ENCODE measurements at regions not wholly inside any gene's neighbourhood (a gene's known extent, or its start where the extent isn't known, plus 50 kb on each side); places are given as distances from the start of the nearest gene placed in this dataset.

DNA sequence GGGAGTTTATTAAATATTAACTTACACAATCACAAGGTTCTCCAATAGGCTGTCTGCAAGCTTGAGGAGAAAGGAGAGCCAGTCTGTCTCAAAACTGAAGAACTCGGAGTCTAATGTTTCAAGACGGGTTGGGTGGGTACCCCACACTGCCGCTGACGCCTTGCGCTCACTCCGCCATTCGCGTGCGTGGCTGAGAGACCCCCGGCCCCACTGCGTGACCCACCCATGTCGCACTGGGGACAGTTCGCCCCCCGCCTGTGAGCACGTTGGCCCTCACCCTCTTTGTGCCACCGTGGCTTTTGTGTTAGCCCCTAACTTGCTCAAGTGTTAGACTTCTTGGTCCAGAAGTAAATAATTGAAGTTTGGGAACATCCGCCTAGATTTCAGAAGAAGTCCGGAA is 270.0 kb upstream of the ITGA1 start:
- Mint-ChIP-seq H3K4me3 (ENCODE audit: unreplicated experiment) (no peak overlapping the region), H3K9me3 (ENCODE audit: unreplicated experiment) (no peaks in the 10 kb centered on the region), H3K4me1 (ENCODE audit: low read depth, unreplicated experiment) (no peaks in the 10 kb centered on the region), H3K36me3 (ENCODE audit: unreplicated experiment) (peaks cover 7% of the 10 kb centered on the region), H3K27ac (ENCODE audit: unreplicated experiment) (no peak overlapping the region), H3K27me3 (ENCODE audit: unreplicated experiment) (peaks cover 3% of the 10 kb centered on the region)
- no peak for DNase-seq
- TF ChIP-seq, protein P1, sequence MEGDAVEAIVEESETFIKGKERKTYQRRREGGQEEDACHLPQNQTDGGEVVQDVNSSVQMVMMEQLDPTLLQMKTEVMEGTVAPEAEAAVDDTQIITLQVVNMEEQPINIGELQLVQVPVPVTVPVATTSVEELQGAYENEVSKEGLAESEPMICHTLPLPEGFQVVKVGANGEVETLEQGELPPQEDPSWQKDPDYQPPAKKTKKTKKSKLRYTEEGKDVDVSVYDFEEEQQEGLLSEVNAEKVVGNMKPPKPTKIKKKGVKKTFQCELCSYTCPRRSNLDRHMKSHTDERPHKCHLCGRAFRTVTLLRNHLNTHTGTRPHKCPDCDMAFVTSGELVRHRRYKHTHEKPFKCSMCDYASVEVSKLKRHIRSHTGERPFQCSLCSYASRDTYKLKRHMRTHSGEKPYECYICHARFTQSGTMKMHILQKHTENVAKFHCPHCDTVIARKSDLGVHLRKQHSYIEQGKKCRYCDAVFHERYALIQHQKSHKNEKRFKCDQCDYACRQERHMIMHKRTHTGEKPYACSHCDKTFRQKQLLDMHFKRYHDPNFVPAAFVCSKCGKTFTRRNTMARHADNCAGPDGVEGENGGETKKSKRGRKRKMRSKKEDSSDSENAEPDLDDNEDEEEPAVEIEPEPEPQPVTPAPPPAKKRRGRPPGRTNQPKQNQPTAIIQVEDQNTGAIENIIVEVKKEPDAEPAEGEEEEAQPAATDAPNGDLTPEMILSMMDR (IDR thresholded peaks at IDR 0.05; ENCODE audit: partially characterized antibody, unreplicated experiment) = no peak

DNA sequence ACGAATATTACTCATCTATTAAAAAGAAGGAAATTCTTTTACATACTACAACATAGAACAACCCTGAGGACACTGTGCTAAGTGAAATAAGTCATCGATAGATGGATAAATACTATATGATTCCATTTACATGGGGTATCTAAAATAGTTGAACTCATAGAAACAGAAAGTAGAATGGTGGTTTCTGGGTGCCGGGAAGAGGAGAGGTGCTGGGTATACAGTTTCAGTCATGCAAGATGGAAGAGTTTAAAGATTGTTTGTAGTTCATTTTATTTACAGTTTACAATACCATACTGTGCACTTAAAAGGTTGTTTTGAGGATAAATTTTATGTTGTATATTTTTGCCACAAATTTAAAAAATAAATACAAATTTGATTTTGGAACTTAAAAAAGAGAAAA is 267.5 kb upstream of the ITGA1 start:
- Mint-ChIP-seq H3K4me3 (ENCODE audit: unreplicated experiment) (no peak overlapping the region), H3K36me3 (ENCODE audit: unreplicated experiment) (peaks cover 7% of the 10 kb centered on the region), H3K9me3 (ENCODE audit: unreplicated experiment) (no peaks in the 10 kb centered on the region), H3K4me1 (ENCODE audit: low read depth, unreplicated experiment) (no peaks in the 10 kb centered on the region), H3K27ac (ENCODE audit: unreplicated experiment) (no peak overlapping the region), H3K27me3 (ENCODE audit: unreplicated experiment) (peaks cover 3% of the 10 kb centered on the region)
- DNase-seq = no peak
- TF ChIP-seq, protein P1 (IDR thresholded peaks at IDR 0.05; ENCODE audit: partially characterized antibody, unreplicated experiment) = no peak

DNA sequence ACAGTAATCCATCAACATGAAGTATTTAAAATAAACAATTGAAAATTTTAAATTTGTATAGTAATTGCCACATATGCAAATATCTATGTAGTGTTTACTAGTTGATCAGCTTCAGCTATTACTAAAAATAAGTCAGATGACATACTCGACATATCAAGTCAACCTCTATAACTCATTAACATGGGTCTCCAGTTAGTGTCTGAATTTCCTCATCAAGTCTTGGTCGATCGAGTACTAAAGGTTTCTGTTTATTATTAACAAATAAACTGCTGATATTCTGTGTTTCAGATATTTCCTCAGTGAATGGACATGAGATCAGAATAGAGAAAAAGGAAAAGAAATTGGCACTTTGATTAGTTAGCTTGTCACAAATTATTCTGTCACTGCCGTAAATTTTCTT is 266.5 kb upstream of the ITGA1 start:
- Mint-ChIP-seq H3K27me3 (ENCODE audit: unreplicated experiment) (peaks cover 3% of the 10 kb centered on the region), H3K9me3 (ENCODE audit: unreplicated experiment) (no peaks in the 10 kb centered on the region), H3K36me3 (ENCODE audit: unreplicated experiment) (peaks cover 7% of the 10 kb centered on the region), H3K27ac (ENCODE audit: unreplicated experiment) (no peak overlapping the region), H3K4me3 (ENCODE audit: unreplicated experiment) (no peak overlapping the region), H3K4me1 (ENCODE audit: low read depth, unreplicated experiment) (no peaks in the 10 kb centered on the region)
- DNase-seq = no peak
- TF ChIP-seq, protein P1 (IDR thresholded peaks at IDR 0.05; ENCODE audit: partially characterized antibody, unreplicated experiment) = no peak

DNA sequence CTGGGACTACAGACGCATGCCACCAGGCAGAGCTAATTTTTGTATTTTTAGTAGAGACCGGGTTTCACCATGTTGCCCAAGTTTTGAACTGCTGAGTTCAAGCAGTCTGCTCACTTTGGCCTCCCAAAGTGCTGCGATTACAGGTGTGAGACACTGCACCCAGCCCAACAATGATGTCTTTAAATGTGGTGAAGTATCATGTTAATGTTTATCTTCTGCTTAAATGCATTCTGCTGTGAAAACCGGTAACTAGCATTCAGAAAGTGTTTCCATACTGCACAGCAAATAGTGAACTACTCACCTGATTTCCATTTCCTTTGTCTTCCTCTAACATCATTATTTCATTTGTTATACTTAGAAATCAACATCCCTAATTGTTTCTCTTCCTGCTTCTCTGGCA is 264.0 kb upstream of the ITGA1 start:
- DNase-seq = no peak
- Mint-ChIP-seq H3K9me3 (ENCODE audit: unreplicated experiment) (peaks cover 1% of the 10 kb centered on the region), H3K27ac (ENCODE audit: unreplicated experiment) (no peak overlapping the region), H3K36me3 (ENCODE audit: unreplicated experiment) (peaks cover 4% of the 10 kb centered on the region), H3K27me3 (ENCODE audit: unreplicated experiment) (peaks cover 3% of the 10 kb centered on the region), H3K4me1 (ENCODE audit: low read depth, unreplicated experiment) (no peaks in the 10 kb centered on the region), H3K4me3 (ENCODE audit: unreplicated experiment) (no peak overlapping the region)
- TF ChIP-seq, protein P1 (IDR thresholded peaks at IDR 0.05; ENCODE audit: partially characterized antibody, unreplicated experiment) = no peak

DNA sequence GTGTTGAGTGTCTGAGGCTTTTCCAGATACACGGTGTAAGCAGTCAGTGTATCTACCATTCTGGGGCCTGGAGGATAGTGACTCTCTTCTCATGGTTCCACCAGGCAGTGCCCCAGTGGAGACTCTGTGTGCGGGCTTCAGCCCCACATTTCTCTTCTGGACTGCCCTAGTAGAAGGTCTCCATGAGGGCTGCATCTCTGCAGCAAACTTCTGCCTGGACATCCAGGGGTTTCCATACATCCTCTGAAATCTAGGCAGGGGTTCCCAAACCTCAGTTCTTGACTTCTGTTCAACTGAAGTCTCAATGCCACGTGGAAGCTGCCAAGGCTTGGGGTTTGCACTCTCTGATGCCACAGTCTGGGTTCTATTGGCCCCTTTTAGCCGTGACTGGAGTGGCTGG is 256.6 kb upstream of the ITGA1 start:
- Mint-ChIP-seq H3K36me3 (ENCODE audit: unreplicated experiment) (peaks cover 15% of the 10 kb centered on the region), H3K27me3 (ENCODE audit: unreplicated experiment) (peaks cover 6% of the 10 kb centered on the region), H3K4me1 (ENCODE audit: low read depth, unreplicated experiment) (no peaks in the 10 kb centered on the region), H3K9me3 (ENCODE audit: unreplicated experiment) (peaks cover 7% of the 10 kb centered on the region), H3K4me3 (ENCODE audit: unreplicated experiment) (no peak overlapping the region), H3K27ac (ENCODE audit: unreplicated experiment) (no peak overlapping the region)
- no peak for DNase-seq
- TF ChIP-seq, protein P1 (IDR thresholded peaks at IDR 0.05; ENCODE audit: partially characterized antibody, unreplicated experiment) = no peak
